Endodermal cell (in vitro differentiated cells): ENCODE measurements at regions not wholly inside any gene's neighbourhood (a gene's known extent, or its start where the extent isn't known, plus 50 kb on each side); places are given as distances from the start of the nearest gene placed in this dataset.

ENCODE experiments used
- DNase-seq: peaks from one replicate; pipeline ENCODE4 v3.0.0-alpha.2; 2017
- H3K27ac ChIP-seq: 2 replicates; pipeline ENCODE4 v1.5.1; 2013; ENCODE audit warnings: mild to moderate bottlenecking, low read depth, low read length, moderate library complexity
- H3K27me3 ChIP-seq: 2 replicates; pipeline ENCODE4 v1.6.1; 2013; ENCODE audit warnings: mild to moderate bottlenecking, low read length, moderate library complexity; ENCODE audit not compliant: insufficient read depth, control insufficient read depth, poor library complexity, severe bottlenecking
- H3K36me3 ChIP-seq: 2 replicates; pipeline ENCODE4 v1.7.0; 2013; ENCODE audit warnings: mild to moderate bottlenecking, low read length, moderate library complexity; ENCODE audit not compliant: control insufficient read depth, insufficient read depth
- H3K4me1 ChIP-seq: one replicate; pipeline ENCODE4 v1.7.0; 2013; ENCODE audit warnings: low read length; ENCODE audit not compliant: control insufficient read depth, insufficient read depth
- H3K4me3 ChIP-seq: 2 replicates; pipeline ENCODE4 v1.5.1; 2013; ENCODE audit warnings: mild to moderate bottlenecking, low read length, moderate library complexity
- H3K9ac ChIP-seq: 2 replicates; pipeline ENCODE4 v1.6.1; 2013; ENCODE audit warnings: mild to moderate bottlenecking, low read length, moderate library complexity; ENCODE audit not compliant: poor library complexity, severe bottlenecking; ENCODE audit errors: extremely low read depth
- H3K9me3 ChIP-seq: 2 replicates; pipeline ENCODE4 v1.6.1; 2013; ENCODE audit warnings: mild to moderate bottlenecking, low read length, moderate library complexity; ENCODE audit not compliant: control insufficient read depth
- H3K27ac Mint-ChIP-seq: 2 replicates; pipeline ENCODE4 v1.8.0; 2020; ENCODE audit warnings: mixed read lengths
- H3K27me3 Mint-ChIP-seq: 2 replicates; pipeline ENCODE4 v1.8.0; 2021; ENCODE audit warnings: mild to moderate bottlenecking, mixed read lengths; ENCODE audit not compliant: insufficient read depth
- H3K36me3 Mint-ChIP-seq: 2 replicates; pipeline ENCODE4 v1.8.0; 2020; ENCODE audit warnings: low read depth, mixed read lengths
- H3K4me1 Mint-ChIP-seq: 2 replicates; pipeline ENCODE4 v1.8.0; 2020; ENCODE audit warnings: mixed read lengths
- H3K4me3 Mint-ChIP-seq: 2 replicates; pipeline ENCODE4 v1.8.0; 2020; ENCODE audit warnings: mild to moderate bottlenecking, moderate library complexity, mixed read lengths
- H3K9me3 Mint-ChIP-seq: 2 replicates; pipeline ENCODE4 v1.8.0; 2020; ENCODE audit warnings: mild to moderate bottlenecking, mixed read lengths
- CTCF ChIP-seq: fragments of 200-600 bp; sonication (generic); conservative IDR thresholded peaks from 2 replicates; pipeline ENCODE4 v1.5.0; 2021; ENCODE audit warnings: antibody characterized with exemption, mild to moderate bottlenecking
- WGBS, 2 experiments: methylation state at CpG; one replicate each; pipeline versions ENCODE4 v1.1.5 to v1.1.7; 2013; ENCODE audit warnings: missing lambda C conversion rate in 2 of 2, mixed read lengths in 1 of 2; ENCODE audit not compliant: insufficient coverage in 1 of 2, insufficient read length in 1 of 2; 5-methylcytosine and 5-hydroxymethylcytosine counted together

GRCh38 chr12:114096461-114096860 lies 130.3 kb upstream of the RBM19 start:
- H3K4me1 Mint-ChIP-seq = no peaks in the 10 kb centered on the region

GRCh38 chr12:114093520-114093919 lies 127.4 kb upstream of the RBM19 start:
- no peak for DNase-seq
- Mint-ChIP-seq H3K27ac (no peak overlapping the region), H3K9me3 (peaks cover 30% of the 10 kb centered on the region), H3K4me1 (no peaks in the 10 kb centered on the region), H3K36me3 (no peaks in the 10 kb centered on the region), H3K4me3 (no peak overlapping the region), H3K27me3 (peaks cover 24% of the 10 kb centered on the region)
- no peaks in the 10 kb centered on the region for H3K4me1 ChIP-seq
- H3K4me3 ChIP-seq = no peak overlapping the region
- H3K27ac ChIP-seq = no peak overlapping the region
- peaks cover 17% of the 10 kb centered on the region for H3K9me3 ChIP-seq
- peaks cover 2% of the 10 kb centered on the region for H3K27me3 ChIP-seq
- no peak for TF ChIP-seq CTCF
- H3K36me3 ChIP-seq = no peaks in the 10 kb centered on the region
- WGBS, 2 experiments = 78 to 80% methylated on average over 3 of the region's 3 CpGs
- no peak overlapping the region for H3K9ac ChIP-seq

More at GRCh38 chr12:114096461-114096860, 130.3 kb upstream of the RBM19 start:
- DNase-seq = no peak
- peaks cover 16% of the 10 kb centered on the region for H3K9me3 ChIP-seq
- no peak overlapping the region for H3K9ac ChIP-seq
- H3K36me3 Mint-ChIP-seq = no peaks in the 10 kb centered on the region
- no peak for TF ChIP-seq CTCF
- H3K27ac Mint-ChIP-seq = no peak overlapping the region
- peaks cover 26% of the 10 kb centered on the region for H3K27me3 Mint-ChIP-seq
- no peaks in the 10 kb centered on the region for H3K27me3 ChIP-seq
- peaks cover 28% of the 10 kb centered on the region for H3K9me3 Mint-ChIP-seq
- H3K36me3 ChIP-seq = no peaks in the 10 kb centered on the region
- H3K4me3 Mint-ChIP-seq = no peak overlapping the region
- WGBS, 2 experiments = 85 to 100% methylated on average over 1 of the region's 1 CpG
- no peak overlapping the region for H3K27ac ChIP-seq
- H3K4me3 ChIP-seq = no peak overlapping the region
- no peaks in the 10 kb centered on the region for H3K4me1 ChIP-seq

- H3K4me1 Mint-ChIP-seq = no peaks in the 10 kb centered on the region
- Histone ChIP-seq H3K27ac (no peak overlapping the region), H3K36me3 (no peaks in the 10 kb centered on the region), H3K9ac (no peak overlapping the region), H3K4me1 (no peaks in the 10 kb centered on the region), H3K9me3 (peaks cover 17% of the 10 kb centered on the region), H3K4me3 (no peak overlapping the region), H3K27me3 (peaks cover 8% of the 10 kb centered on the region)
- DNase-seq = no peak
- H3K36me3 Mint-ChIP-seq = no peaks in the 10 kb centered on the region
- peaks cover 19% of the 10 kb centered on the region for H3K27me3 Mint-ChIP-seq
- TF ChIP-seq CTCF = no peak
- 85 to 100% methylated on average over 2 of the region's 2 CpGs for WGBS, 2 experiments
- H3K27ac Mint-ChIP-seq = no peak overlapping the region
- no peak overlapping the region for H3K4me3 Mint-ChIP-seq
- peaks cover 30% of the 10 kb centered on the region for H3K9me3 Mint-ChIP-seq
These were observed 126.9 kb upstream of the RBM19 start for GRCh38 chr12:114092981-114093380.
